Ishikawa (cell line): ENCODE measurements at regions not wholly inside any gene's neighbourhood (a gene's known extent, or its start where the extent isn't known, plus 50 kb on each side); places are given as distances from the start of the nearest gene placed in this dataset.

Experiments used
- EP300 ChIP-seq: IDR thresholded peaks from 2 replicates; pipeline ENCODE4 v1.6.1; 2012; ENCODE audit warnings: borderline replicate concordance
- MAX ChIP-seq: IDR thresholded peaks from 2 replicates; pipeline ENCODE4 v1.6.1; 2012
- REST ChIP-seq: IDR thresholded peaks from 2 replicates; pipeline ENCODE4 v1.6.1; 2012; ENCODE audit warnings: low read depth, mild to moderate bottlenecking

GRCh38 chr5:164721656-164722055 lies 1216.2 kb downstream of the MAT2B start:
- TF ChIP-seq EP300 (no peak), REST (no peak), MAX (no peak)
